GM12865 (cell line): ENCODE measurements at regions not wholly inside any gene's neighbourhood (a gene's known extent, or its start where the extent isn't known, plus 50 kb on each side); places are given as distances from the start of the nearest gene placed in this dataset.

Experiments
- DNase-seq: peaks from one replicate; pipeline ENCODE4 v3.0.0; 2010; ENCODE audit warnings: low read depth
- H3K4me3 ChIP-seq: 2 replicates; pipeline ENCODE4 v1.5.1; 2011; ENCODE audit warnings: mild to moderate bottlenecking, low read depth, low read length, control low read depth
- CTCF ChIP-seq: IDR thresholded peaks from 2 replicates; pipeline ENCODE4 v1.5.1; 2011; ENCODE audit warnings: low read length, control low read depth, low read depth, inconsistent platforms; ENCODE audit not compliant: insufficient read depth; ENCODE audit errors: missing control alignments

GRCh38 chr2:4965556-4966320 lies 726.4 kb upstream of the SOX11 start:
- no peak for DNase-seq
- no peak for TF ChIP-seq CTCF
- H3K4me3 ChIP-seq = no peak overlapping the region

- no peak for TF ChIP-seq CTCF
- DNase-seq = no peak
- H3K4me3 ChIP-seq = no peak overlapping the region
These were observed 725.0 kb upstream of the SOX11 start for GRCh38 chr2:4967206-4967605.

- no peak for TF ChIP-seq CTCF
- DNase-seq = no peak
These were observed 719.7 kb upstream of the SOX11 start for GRCh38 chr2:4972472-4972871.

GRCh38 chr2:4973354-4973753 lies 718.8 kb upstream of the SOX11 start:
- H3K4me3 ChIP-seq = no peak overlapping the region
- TF ChIP-seq CTCF = no peak
- DNase-seq = no peak

More at GRCh38 chr2:4972472-4972871, 719.7 kb upstream of the SOX11 start:
- no peak overlapping the region for H3K4me3 ChIP-seq

- H3K4me3 ChIP-seq = no peak overlapping the region
- DNase-seq = no peak
- TF ChIP-seq CTCF = no peak
These were observed 718.2 kb upstream of the SOX11 start for GRCh38 chr2:4973973-4974372.

- no peak for TF ChIP-seq CTCF
- no peak overlapping the region for H3K4me3 ChIP-seq
- DNase-seq = no peak
These were observed 715.8 kb upstream of the SOX11 start for GRCh38 chr2:4976407-4976806.

GRCh38 chr2:4979111-4979510 lies 713.1 kb upstream of the SOX11 start:
- H3K4me3 ChIP-seq = no peak overlapping the region
- no peak for TF ChIP-seq CTCF
- no peak for DNase-seq
